HG03558 (cell line): ENCODE measurements at regions not wholly inside any gene's neighbourhood (a gene's known extent, or its start where the extent isn't known, plus 50 kb on each side); places are given as distances from the start of the nearest gene placed in this dataset.
"Not testable (repeated sequence)": the region's sequence is repeated elsewhere in the genome, so short reads cannot be mapped to it uniquely, and the experiment has no call there.

Source experiments
- ATAC-seq: cut with Tn5 transposase; IDR thresholded peaks from one replicate; pipeline ENCODE4 v1.9.1; 2021; ENCODE audit warnings: moderate number of reproducible peaks; ENCODE audit not compliant: unreplicated experiment; ENCODE audit errors: extremely low read depth

DNA sequence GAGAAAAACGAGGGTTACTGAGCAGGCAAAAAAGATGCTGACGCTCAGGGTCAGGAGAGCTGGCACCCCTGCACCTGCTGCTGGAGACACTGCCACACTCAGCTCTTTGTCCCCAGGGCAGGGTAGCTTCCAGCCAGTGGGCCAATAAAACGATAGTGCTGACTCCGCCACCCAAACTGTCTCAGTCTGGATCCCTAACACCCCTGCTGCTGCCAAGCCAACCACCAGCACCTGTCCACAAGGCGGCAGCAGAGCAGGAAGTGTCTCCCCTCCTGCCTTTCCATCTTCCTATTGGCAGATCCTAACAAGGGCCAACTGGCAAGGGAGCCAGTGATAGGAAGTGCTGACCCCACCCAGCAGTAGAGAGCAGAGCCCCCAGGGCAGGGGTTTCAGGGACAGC, 531.5 kb upstream of the SALL3 start:
- no peak for ATAC-seq

DNA sequence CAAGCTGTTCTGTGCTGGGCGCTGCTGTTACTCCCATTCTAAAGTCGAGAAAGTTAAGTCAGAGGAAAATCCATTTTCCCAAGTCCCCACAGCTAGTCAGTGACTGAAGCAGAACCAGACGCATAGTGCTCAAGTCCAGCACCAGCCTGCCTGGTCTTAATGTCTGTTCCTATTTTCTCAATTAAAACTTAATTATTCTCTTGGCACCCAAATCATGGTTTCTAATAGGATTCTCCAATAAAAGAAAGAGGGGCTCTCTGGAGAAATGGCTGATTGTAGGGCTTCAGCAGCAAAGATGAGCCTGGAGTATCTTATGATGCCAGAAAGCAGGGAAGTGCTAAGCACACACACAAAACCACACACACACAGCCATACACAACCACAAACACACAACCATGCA, 531.0 kb upstream of the SALL3 start:
- no peak for ATAC-seq

DNA sequence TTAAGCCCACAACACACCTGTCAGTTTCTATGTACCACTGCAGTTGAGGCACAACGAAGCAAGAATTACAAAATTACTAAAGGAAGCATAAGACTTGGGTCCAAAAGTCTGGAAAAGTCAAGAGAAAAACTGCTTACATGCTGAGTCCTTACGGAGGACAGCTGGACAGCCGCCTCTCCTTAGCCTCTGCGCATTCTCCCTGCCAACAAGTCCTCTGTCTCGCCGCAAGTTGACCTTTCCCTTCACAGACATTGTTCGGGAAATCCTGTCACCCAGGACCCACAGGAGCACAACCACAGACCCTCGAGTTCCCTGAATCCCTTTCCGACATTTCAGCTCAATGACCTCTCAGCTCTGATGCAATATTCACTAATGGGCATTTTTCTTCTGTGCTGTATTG, 525.4 kb upstream of the SALL3 start:
- ATAC-seq: no peak

DNA sequence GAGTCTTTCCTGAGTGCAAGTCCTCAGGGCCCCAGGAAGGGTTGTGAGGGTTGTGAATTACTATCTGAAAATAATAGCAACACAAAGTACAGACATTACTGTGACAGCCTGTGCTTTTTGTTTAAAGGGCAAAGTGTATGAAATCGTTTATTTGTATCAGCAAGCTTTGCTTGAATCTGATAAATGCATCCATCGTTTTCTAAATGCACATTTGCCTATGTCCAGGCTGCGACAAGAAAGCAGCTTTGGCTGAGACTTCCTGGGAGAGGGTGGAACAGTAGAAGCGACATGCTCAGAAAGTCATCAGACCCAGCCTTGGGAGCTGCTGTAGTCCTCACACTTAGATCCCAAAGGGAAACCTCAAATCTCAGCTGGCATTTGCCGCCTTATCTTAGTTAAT, 524.2 kb upstream of the SALL3 start:
- ATAC-seq: no peak

DNA sequence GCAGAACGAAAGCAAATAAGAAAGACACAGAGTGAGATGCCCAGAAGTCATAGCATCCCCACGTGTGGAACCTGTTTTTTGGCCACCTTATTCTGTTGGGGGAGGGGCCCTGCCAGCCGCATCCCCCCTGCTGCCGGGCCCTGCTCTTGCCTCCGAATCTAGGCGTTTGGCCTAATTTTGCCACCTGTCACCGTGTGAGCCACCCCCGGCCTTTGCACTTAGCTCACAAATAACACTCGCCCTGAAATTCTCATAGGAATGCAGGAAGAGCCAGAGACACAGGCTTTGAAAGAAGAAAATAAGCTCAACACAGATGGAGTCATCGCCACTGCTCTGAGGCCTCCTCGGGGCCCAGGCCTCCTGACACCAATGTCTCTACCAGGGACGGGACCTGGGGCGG, 522.6 kb upstream of the SALL3 start:
- ATAC-seq: no peak

DNA sequence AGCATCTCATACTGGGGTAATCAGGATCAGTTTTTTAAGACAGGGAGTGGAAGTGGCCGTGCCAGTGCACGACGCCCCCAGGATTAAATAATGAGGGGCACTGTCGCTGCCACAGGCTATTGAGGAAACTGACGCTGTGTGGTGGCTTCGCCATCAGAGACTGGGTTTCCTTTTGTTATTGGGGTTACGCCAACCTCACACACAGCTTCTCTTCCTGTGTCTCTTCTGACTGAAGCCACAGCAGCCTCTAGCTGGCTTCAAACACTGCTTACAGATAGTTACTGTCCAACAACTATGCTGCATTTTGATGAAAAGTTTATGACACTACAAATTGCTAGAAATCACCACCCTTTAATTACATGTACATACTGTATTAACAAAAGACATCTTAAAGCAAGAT, 521.9 kb upstream of the SALL3 start:
- no peak for ATAC-seq

DNA sequence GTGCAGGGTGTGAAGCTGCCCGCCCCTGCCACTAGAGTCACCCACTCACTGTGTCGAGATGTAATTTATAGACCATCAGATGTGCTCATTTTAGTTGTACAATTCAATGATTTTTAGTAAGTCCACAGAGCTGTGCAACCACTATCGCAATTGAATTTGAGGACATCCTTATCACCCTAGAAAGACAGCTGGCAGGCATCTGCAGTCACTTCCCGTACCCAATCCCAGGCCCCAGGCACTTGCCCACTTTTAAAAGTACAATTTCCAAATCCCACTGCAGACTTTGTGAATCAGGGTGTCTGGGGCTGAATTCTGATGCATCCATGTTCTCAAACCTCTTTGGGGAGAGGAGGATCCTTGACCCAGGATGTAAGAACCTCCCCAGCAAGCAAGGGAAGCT, 521.3 kb upstream of the SALL3 start:
- ATAC-seq: no peak

DNA sequence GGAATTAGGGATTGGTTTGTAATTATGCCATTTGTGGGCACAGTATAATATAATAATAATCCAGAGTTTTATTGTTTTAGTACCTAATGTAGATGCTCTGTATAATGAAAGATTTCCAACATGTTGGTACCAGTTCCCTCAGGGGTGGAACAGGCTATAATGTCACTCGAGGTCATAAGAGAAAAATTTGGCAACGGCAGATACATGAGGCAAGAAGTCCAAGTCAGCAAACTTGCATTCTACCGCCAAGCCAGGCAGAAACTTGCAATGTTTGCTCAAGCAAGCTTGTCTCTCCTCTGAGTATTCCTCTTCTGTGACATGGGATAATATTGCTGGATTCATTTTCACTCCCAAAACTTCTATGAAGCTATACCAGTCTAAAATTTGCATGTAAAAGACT, 520.0 kb upstream of the SALL3 start:
- ATAC-seq: no peak

DNA sequence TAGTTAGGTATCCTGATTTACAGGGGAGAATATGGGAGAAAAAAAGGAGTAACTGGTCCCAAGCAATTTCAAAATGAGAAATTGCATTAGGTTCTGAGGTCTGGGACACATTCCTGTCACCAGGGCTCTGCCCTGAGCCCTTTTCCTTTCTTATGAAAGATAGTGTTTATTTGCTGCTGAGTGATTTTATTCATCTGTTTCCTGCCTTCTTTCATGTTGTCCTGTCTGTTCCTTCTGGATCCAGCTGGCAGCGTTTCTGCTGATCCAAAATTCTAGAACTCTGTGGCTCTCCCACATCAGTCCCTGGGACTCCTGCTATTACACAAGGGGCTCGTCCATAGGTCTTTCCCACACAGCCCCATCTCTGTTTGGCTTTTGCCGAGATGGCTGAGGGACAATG, 519.1 kb upstream of the SALL3 start:
- ATAC-seq: no peak

DNA sequence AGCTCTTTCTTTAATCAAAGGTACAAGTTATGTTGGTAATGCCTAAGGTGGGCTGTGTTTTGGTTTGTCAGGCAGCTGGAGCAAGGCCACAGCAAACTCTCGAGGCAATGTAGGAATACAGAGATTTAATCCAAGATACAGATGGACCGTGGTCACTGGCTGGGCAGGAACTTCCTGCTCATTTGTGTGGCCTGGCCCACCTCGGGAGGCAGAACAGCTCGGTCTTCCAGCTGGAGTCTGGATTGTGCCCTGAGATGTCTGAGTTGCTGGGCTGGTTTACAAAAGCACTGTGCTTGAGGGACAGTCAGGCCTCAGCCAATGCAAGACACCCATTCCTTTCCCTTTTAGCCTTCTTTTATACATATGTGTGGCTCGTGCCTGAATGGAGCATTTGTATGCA, 506.1 kb upstream of the SALL3 start:
- no peak for ATAC-seq

DNA sequence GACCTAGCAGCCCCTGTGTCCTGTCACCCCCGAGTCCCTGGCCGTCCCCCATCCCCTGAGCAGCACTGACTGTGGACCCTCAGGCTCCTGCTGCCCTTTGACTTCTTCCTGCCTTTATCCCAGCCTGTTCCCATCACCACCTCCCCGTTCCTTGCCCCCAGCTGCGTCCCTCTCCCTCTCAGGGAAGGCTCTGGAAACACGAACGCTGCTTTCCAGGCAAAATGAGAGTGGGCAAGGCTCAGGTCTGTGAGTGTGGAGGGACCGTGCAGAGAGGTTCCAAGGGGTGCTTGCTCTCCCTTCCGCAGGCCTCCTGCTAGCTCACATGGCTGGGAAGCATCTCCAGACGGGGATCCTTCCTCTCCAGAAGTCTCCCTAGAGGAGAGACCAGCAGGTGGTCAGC, 501.8 kb upstream of the SALL3 start:
- no peak for ATAC-seq

DNA sequence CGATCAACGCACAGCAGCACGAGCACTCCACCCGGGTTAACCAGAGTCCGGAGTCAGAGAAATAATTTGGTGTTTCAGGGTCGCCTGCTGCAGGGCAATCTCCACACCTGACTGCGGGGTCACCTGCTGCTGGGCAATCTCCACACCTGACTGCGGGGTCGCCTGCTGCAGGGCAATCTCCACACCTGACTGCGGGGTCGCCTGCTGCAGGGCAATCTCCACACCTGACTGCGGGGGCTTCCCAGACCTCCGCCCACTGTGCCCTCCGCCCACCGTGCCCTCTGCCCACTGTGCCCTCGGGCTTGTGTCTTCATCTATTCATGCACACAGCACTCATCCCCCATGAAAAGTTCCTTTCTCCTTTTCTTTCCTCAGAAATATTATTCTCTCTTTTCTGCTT, 500.2 kb upstream of the SALL3 start:
- no peak for ATAC-seq

DNA sequence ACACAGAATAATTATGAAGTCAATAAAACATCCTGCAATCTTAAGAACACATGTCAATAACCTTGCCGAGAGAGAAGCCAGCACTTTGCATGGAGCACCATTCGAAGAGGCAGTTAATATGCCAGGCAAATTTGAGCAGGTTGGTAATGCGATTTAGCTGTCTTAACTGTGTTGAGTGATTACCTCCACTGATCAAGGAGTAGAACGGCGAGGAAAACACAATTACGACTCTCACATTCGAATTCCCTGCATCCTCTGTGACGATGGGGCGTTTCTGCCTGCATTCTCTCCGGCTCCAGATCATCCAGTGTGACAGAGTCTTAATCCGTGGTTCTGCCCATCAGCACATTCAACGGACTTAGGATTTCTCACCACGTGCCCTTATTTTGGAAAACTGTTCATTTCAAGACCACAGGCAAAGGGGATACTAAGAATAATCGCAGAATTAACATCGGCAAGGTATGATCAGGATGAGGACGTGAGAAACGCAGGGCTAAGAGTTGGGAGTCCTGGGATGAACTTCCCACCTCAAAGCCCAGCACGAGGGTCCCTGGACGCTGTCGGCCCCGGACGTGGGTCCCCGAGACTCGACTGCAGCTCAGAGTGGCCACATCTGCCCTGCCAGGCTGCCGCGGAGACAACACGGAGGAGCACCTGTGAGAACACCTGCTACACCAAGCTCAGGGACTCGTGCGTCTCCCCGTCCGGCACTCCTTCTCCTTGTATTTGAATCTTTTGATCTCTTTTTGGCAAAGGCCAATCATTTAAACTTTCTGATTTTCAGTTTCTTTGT, 499.2 kb upstream of the SALL3 start:
- ATAC-seq: no peak

DNA sequence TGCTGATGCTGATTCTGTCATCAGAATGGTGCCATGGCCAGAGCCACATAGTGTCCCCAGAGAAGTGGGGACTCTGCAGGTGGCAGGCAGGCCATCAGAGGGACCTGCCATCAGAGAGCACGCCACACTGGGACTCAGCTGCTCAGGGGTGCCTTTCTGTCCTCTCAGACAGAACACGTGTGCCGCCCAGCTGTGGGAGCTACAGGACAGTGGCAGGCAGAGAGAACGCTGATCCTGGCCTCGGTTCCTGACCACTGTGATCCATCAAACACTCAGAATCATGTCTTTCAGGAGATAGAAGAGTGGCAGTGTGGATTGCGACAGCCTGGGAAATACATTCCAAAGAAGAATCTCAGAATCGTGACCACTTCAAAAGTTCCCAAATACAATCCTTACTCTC, 497.2 kb upstream of the SALL3 start:
- no peak for ATAC-seq

DNA sequence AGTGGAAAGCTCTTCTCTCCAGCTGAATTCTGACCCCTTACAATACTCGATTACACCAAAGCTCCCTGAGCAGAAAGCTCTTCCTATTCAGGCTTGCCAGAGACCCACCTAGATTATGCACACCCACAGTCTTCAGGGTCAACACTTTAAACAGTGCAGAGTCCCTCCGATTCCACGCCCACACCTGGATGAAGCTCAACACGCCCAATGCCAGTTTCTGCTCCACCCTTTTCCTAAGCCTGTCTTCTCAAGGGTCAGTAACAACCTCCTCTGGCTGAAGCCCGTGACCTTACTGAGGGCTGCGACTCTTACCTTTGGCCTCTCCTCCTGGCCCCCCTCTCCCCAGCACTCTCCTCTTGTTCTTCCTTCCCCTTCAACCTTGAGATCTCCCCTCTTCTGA, 492.0 kb upstream of the SALL3 start:
- ATAC-seq: no peak

DNA sequence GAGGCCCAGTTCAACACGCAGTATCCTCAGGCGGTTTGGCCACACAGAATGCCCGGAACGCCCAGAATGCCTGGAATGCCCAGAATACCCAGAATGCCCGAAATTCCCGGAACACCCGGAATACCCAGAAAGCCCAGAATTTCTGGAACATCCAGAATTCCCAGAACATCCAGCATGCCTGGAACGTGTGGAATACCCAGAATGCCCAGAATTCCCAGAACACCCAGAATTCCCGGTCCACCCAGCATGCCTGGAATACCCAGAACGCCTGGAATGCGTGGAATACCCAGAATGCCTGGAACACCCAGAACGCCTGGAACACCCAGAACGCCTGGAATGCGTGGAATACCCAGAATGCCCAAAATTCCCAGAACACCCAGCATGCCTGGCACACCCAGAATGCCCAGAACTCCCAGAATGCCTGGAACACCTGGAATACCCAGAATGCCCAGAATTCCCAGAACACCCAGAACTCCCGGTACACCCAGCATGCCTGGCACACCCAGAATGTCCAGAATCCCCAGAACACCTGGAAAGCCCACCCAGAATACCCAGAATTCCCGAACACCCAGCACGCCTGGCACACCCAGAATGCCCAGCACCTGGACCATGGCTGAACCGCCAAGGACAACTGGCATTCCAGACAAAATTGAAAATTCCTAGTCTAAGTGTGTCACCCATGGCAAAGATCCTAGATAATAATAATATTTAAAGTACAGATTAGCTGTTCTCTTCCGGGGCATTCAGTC, 487.4 kb upstream of the SALL3 start:
- ATAC-seq: no peak

DNA sequence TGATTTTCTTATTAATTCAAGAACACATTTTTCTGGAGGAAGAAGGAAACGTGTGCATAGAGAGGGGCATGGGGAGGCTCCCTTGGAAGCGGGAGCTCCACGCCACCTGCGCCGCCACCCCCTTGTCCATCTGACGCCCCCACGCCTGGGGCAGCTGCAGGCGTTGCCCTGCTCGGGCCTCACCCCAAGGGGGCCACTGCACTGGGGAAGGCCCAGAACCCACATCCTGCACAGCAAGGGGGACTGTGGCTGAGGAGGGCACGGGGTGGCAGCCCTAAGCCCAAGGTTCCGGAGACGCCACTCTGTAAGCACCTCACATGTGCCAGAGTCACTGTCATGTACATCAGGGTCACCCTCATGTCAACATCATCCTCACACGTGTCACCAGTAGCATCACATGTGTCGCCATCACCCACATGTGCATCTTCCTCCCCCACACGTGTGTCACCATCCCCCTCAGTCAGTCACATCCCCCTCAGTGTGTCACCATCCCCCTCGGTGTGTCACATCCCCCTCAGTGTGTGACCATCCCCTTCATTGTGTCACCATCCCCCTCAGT, 486.7 kb upstream of the SALL3 start:
- ATAC-seq: no peak

DNA sequence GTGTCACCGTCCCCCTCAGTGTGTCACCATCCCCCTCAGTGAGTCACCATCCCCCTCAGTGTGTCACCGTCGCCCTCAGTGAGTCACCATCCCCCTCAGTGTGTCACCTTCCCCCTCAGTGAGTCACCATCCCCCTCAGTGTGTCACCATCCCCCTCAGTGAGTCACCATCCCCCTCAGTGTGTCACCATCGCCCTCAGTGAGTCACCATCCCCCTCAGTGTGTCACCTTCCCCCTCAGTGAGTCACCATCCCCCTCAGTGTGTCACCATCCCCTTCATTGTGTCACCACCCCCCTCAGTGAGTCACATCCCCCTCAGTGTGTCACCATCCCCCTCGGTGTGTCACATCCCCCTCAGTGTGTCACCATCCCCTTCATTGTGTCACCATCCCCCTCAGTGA, 486.1 kb upstream of the SALL3 start:
- not testable (repeated sequence) for ATAC-seq

DNA sequence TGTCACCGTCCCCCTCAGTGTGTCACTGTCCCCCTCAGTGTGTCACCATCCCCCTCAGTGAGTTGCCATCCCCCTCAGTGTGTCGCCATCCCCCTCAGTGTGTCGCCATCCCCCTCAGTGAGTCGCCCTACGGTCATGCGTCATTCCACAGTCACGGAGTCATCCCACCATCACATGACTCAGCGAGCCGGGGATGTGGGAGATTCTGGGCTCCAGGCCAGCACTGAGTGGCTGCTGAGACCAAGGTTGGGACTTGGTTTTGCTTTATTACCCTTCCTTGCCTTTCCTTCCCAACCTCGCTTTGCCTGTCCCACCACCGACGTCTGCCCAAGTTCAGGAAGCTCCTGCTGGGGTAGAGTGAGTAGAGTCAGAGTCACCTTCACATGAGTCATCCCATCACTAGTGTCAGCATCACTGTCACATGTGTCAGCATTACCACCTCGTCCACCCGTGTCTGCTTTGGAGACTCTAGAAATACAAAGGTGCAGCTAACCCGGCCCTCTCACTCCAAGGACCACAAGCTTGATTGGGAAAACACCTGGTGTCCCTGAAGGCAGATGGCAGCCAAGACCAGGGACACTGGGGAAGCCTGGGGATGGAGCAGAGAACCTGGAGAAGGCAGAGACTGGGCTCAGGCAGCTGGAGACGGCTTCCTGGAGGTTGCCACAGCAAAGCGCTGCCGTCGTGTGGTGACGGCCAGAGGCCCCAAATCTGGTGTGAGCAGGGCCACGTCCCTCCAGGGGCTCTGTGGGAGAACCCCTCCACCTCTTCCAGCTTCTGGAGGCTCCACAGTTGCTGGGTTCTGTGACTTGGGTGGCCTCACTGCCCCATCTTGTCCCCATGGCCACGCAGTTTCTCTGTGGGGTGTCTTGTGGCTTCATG, 485.2 kb upstream of the SALL3 start:
- no peak for ATAC-seq

DNA sequence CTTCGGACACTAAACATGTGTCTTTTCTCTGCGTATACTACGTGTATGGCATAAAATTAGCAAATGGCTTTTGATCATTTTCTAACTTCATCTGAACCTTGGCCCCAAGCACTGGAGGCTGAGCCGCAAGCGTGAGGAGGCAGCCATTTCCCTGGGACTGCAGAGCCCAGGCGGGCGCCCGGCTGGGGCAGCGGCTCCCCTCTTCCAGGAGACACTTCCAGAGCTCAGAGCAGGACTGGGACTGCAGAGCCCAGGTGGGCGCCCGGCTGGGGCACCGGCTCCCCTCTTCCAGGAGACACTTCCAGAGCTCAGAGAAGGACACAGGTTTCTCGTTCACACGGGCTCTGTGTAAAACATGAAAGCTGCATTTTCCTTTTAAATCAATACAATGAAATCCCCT, 484.1 kb upstream of the SALL3 start:
- no peak for ATAC-seq

DNA sequence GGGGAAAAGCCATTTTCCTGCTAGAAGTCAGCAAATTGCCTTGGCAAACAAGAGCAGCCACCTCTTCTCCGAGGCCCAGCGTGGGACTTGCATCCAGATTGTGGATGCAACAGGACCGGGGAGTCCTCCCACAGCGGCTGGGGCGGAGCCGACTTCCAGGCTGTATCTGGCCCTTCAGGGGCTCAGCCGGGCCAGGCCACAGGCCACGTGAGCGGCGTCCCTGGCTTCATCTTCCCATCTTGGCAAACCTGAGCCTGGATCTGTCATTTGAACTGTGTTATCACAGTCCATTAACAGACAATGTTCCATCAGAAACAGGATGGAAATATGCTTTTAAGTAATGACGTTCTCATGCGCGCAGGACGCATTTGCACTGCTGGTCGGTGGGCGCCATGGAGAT, 483.5 kb upstream of the SALL3 start:
- no peak for ATAC-seq
